HG02642 (cell line): ENCODE measurements at regions not wholly inside any gene's neighbourhood (a gene's known extent, or its start where the extent isn't known, plus 50 kb on each side); places are given as distances from the start of the nearest gene placed in this dataset.
"Not testable (repeated sequence)": the region's sequence is repeated elsewhere in the genome, so short reads cannot be mapped to it uniquely, and the experiment has no call there.

ENCODE experiments used
- ATAC-seq: cut with Tn5 transposase; IDR thresholded peaks from one replicate; pipeline ENCODE4 v1.9.1; 2021; ENCODE audit warnings: mild to moderate bottlenecking; ENCODE audit not compliant: unreplicated experiment, poor library complexity

- no peak for ATAC-seq
Observed at GRCh38 chr4:1573830-1574459, 110.2 kb downstream of the FAM53A start.

GRCh38 chr4:1572964-1573720 lies 111.0 kb downstream of the FAM53A start:
- ATAC-seq: no peak

GRCh38 chr4:1572521-1572920 lies 111.6 kb downstream of the FAM53A start:
- no peak for ATAC-seq

- no peak for ATAC-seq
Observed at GRCh38 chr4:1572010-1572385, 112.1 kb downstream of the FAM53A start.

- no peak for ATAC-seq
Observed at GRCh38 chr4:1571165-1572009, 112.7 kb downstream of the FAM53A start.

- no peak for ATAC-seq
Observed at GRCh38 chr4:1570291-1571164, 113.6 kb downstream of the FAM53A start.

GRCh38 chr4:1569461-1570151 lies 114.5 kb downstream of the FAM53A start:
- no peak for ATAC-seq

GRCh38 chr4:1568855-1569460 lies 115.2 kb downstream of the FAM53A start:
- ATAC-seq: no peak

GRCh38 chr4:1567808-1568581 lies 116.1 kb downstream of the FAM53A start:
- ATAC-seq: no peak

GRCh38 chr4:1567519-1567807 lies 116.7 kb downstream of the FAM53A start:
- ATAC-seq: no peak

- no peak for ATAC-seq
Observed at GRCh38 chr4:1566838-1567518, 117.1 kb downstream of the FAM53A start.

- ATAC-seq: not testable (repeated sequence)
Observed at GRCh38 chr4:1566301-1566837, 117.7 kb downstream of the FAM53A start.

GRCh38 chr4:1565598-1566295 lies 118.4 kb downstream of the FAM53A start:
- no peak for ATAC-seq

GRCh38 chr4:1564535-1565375 lies 119.4 kb downstream of the FAM53A start:
- ATAC-seq: no peak

- ATAC-seq: no peak
Observed at GRCh38 chr4:1563768-1564485, 120.2 kb downstream of the FAM53A start.

- no peak for ATAC-seq
Observed at GRCh38 chr4:1563241-1563640, 120.9 kb downstream of the FAM53A start.
